NCI-H1436 (cell line): ENCODE measurements at regions not wholly inside any gene's neighbourhood (a gene's known extent, or its start where the extent isn't known, plus 50 kb on each side); places are given as distances from the start of the nearest gene placed in this dataset.

Source experiments
- DNase-seq: peaks from one replicate; lab custom pipeline; 2025; lab: John Stamatoyannopoulos, UW

- no peak for DNase-seq
Measured at GRCh38 chr2:107025291-107025857, 139.4 kb upstream of the ST6GAL2 start.

GRCh38 chr2:107025869-107026380 is 140.0 kb upstream of the ST6GAL2 start:
- DNase-seq = no peak

- DNase-seq = no peak
Measured at GRCh38 chr2:107027205-107027604, 141.2 kb upstream of the ST6GAL2 start.

DNA sequence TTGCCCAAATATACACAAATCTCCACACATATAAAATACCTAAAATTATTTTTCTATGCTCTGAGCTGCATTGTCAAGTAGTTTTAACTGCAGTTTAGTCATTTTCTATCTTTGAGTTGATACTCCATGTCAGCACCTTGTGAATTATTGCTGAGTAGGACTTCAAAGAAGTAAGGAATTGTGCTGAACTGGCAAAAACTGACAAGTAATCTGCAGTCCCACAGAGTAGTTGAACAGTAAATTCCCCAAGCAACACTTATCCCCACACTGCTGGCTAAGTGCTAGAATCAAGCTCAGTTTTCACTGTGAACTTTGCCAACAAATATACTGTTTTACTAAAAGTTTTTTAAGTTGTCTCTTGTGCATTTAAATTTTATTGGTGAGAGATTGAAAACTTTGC is 141.8 kb upstream of the ST6GAL2 start:
- no peak for DNase-seq

- DNase-seq = no peak
Measured at GRCh38 chr2:107028661-107029060, 142.7 kb upstream of the ST6GAL2 start.

DNA sequence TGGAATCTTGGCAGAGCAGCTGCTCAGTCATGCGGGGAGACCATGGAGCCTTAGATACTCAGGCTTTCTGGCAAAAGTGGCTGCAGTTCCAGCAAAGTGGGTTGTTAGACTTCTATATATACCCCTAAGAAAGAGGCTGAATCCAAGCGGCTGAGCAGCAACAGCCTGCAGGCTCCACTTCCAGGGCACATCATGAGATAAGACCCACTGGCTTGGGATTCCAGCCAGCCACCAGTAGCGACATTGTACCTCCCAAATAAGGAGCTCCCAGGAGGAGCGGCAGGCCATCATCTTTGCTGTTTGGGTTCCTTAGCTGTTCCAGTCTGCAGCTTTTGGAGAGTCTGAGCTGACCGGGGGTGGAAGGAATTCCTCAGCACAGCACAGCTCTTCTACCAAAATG is 150.3 kb upstream of the ST6GAL2 start:
- no peak for DNase-seq

DNA sequence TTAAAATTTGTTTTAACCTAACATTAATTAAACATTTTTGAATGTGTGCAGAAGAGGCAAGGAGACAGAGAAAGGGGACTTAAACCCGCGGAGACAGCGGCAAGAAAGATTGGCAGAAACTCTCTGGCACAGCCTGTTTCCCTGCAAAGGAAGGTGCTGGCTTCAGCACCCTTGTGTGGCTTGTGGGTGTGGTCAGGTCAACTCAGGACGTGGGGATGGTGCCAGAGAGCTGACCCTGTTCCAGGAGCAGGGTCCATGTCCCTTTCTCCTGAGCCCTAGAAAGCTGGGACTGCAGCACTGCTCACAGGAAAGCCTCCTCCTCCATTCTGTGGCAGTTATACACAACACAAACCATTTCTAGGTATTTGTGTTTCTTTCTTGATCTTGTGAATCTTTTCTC is 176.2 kb upstream of the ST6GAL2 start:
- DNase-seq = no peak

GRCh38 chr2:107062599-107063220 is 176.7 kb upstream of the ST6GAL2 start:
- no peak for DNase-seq

DNA sequence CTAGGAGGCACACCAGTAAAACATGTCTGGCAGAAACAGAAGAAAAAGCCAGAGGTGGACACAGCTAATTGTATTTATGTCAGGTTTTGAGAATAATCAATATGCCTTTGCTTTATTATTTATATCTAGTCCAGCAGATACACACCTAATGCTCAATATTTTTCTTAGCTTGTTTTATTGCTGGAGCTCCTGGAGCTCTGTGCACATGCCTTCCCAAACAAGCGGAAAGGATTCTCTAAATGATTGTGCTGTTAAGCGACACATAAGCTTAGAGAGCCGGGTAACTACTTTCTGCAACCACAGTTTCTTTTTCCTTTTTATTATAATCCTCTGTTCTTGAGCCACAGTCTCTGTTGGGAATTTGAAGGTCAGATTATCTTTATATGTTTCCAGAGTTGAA is 177.3 kb upstream of the ST6GAL2 start:
- no peak for DNase-seq

DNA sequence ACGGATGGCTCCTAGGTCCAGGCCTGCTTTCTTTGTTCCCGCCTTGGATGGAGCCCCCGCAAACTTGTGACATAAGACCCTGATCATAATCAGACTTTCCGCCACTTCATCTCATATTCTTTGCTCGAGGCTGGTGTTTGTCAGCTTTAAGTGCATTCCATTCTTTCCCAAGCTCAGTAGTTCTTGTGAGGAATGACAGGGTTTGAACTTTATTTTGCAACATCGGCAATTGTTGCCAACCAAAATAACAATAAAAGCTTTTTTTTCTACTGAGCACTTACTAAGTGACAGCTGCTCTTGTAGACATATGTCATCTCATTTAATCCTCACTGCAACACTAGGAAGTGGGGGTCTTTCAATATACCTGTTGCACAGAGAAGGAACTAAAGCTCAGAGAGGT is 178.8 kb upstream of the ST6GAL2 start:
- DNase-seq = no peak

DNA sequence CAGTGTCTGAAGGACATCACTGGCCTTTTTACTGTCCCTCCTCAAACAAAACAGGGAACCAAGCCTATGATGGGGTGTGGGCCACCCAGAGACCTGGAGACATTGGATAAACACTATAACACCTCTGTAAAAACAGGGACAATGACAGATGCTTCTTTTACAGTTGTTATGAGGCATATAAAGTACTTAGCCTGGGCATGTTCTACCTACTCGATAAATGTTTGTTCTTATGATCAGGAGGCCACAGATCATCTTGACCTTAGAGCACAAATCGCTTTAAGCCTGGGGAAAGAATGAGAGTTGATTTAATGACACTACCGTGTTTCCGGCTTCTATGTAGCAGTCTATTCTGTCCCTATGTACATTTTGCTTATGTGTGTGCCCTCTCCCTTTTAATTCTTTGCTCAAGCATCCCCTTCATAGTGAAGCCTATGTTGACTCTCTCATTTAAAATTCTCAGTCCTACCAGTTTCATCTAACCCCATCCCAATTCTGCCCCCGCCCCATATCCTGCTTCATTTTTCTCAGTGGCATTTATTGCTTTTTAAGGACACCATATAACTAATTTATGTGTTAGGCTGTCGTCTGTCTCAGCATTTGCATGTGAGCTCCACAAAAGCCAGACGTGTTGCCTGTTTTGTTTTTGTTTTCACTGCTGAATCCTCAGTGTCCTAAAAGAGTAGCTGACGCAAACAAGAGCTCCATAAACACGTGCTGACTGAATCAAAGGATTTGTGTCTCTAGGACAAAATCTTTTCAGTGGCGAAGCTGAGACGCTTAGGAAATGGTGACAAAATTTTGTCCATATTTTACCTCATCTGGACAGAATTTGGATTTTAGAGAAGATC is 182.3 kb upstream of the ST6GAL2 start:
- no peak for DNase-seq

DNA sequence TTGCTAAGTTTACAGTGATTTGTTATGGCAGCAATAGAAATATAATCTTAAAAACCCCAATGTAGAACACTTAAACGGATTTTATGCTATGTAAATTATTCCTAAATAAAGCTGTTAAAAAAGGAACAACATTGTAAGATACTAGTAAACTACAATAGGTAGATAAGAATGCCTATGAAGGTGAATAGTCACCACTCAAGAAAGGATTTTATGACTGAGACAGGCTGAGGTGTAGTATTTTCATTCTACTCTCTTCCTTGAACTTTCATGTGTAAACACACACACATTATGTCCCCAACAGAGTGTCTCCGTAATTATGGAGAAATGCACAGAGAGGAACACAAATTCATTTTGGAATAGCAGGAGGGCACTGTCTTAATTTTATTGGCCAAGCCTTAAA is 183.9 kb upstream of the ST6GAL2 start:
- no peak for DNase-seq

- no peak for DNase-seq
Measured at GRCh38 chr2:107072150-107072940, 186.4 kb upstream of the ST6GAL2 start.

DNA sequence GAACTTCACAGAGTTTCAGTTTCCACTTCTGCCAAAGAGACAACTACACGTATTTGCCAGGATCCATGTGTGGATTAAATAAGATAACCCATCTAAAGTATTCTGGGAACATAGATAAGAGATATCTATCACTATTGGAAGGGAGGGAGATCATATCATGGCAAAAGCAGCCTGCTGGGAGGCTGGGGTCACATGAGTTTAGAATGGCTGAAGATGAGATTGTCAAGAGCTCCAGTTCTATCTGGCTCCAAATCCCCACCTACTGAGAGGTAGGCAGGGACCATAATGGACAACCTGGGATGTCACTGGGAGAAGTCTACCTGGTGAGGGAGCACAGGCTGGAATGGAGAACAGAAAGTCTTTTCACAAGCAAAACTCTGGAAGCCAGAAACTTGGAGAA is 192.6 kb upstream of the ST6GAL2 start:
- no peak for DNase-seq

GRCh38 chr2:107086497-107086896 is 200.5 kb upstream of the ST6GAL2 start:
- no peak for DNase-seq

GRCh38 chr2:107088156-107088555 is 202.2 kb upstream of the ST6GAL2 start:
- DNase-seq = no peak

DNA sequence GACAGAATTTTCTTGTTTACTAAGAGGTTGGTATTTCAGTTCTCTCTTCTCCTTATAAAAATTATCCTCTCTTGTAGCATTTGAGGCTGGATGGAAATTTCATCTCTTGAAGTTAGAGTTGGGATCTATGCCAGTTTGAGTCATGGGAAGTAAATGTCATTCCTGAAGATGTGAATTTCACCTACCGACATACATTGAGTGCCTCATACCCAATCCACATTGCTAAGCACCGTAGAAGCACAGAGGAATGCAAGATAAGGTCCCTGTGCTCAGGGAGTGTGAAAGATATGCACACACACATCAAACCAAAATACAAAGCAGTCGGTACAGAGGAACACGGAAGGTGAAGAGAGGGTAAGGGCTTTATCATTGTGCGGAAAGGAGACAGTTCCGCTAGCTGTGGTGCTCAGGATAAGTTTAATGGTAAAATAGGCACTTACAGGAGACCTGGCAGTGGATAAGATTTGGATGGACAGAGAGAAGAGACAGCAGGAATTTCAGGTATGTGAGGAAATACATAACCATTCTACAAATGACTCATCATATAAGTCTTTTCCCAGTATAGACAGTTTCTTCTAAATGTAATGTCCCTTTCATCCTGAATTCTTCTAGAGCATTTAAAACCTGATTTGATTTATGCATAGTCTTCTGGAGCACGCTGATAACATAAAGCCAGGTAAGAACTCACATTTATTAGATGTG is 205.3 kb upstream of the ST6GAL2 start:
- no peak for DNase-seq

DNA sequence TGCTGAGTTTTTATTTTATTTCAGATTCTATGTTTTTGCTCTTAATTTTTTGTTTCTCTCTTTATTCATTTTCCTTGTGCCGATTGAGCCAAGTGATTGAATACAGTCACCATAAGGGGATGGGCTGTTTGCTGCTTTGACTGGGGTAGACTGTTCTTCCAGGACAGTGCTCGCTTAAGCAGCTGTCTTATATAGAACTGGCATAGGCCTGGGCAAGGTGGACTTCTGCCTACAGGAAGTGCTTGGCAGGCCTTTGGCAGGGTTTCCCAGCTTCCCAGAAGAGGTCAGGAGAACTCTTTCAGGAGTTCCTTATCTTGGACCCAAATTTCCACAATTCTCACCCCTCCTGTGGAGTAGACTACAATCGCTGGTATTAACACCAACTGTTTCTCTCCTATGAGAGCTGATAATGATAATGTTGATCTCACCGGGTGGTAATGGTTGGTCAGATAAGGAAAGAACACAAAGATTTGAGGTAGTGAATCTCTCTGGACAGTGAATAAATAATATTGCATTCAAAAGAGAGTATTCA is 207.5 kb upstream of the ST6GAL2 start:
- DNase-seq = no peak

DNA sequence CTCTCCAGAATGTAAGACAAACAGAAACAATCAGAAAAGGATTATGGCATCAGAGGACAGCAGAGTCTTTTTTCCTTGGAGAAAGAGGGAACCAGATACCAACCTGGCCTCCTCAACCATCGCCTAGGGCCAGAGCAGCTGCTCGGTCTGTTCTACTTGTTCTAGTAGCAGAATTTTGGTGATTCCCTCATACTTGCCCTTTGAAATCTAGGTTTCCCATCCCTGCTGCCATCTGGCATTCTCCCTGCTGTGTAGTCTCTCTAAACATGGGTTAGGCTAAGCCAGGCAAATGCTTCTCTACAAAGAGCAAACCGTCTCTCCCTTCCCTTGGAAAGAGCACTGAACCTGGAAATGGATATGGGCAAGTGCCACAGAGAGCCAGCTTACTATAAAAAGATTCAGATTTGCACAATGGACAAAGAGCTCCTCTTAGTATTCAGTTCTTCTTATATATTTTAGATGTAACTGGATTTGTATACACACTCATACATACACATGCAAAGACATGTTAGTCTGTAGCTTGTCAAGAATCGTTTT is 208.6 kb upstream of the ST6GAL2 start:
- DNase-seq = no peak

DNA sequence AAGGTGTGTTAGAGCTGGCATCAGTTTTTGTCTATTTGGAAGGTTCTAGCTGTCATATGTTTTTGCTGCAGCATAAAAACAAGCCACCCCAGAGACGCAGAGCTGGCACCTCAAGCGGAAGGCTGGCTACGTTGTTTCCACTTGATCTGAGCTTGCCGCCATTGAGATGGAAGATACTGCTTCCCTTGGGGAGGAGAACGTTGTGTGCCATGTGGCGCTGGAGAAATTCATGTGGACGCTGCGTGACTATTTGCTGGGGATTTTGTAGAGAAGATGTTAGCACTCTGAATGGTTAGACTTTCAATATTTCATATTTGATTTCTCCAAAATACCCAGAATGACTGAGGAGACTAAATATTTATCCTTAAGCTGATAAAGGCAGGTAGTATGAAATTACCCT is 216.2 kb upstream of the ST6GAL2 start:
- DNase-seq = no peak

GRCh38 chr2:107107351-107107750 is 221.4 kb upstream of the ST6GAL2 start:
- DNase-seq = no peak
